BJ (cell line): ENCODE measurements at regions not wholly inside any gene's neighbourhood (a gene's known extent, or its start where the extent isn't known, plus 50 kb on each side); places are given as distances from the start of the nearest gene placed in this dataset.

ENCODE experiments used
- CTCF ChIA-PET: fragments of 350-600 bp; formaldehyde crosslinking; extraction: SDS; loops from one replicate; lab custom pipeline; 2021; ENCODE audit warnings: antibody characterized with exemption, inconsistent platforms; lab: Yijun Ruan, JAX
- POLR2A ChIA-PET: fragments of 300-600 bp; sonication (Branson Sonifier 250); formaldehyde crosslinking; extraction: SDS; loops from one replicate; lab custom pipeline; 2021; ENCODE audit warnings: antibody characterized with exemption; lab: Charles Lee
- DNase-seq: peaks from one replicate; pipeline ENCODE4 v3.0.0-alpha.2; 2011; ENCODE audit warnings: low read depth
- H3K27me3 ChIP-seq: 2 replicates; pipeline ENCODE4 v1.6.0; 2011; ENCODE audit warnings: low read length; ENCODE audit not compliant: control insufficient read depth, insufficient read depth
- H3K36me3 ChIP-seq: 2 replicates; pipeline ENCODE4 v1.5.1; 2011; ENCODE audit warnings: low read length; ENCODE audit not compliant: control insufficient read depth, insufficient read depth
- H3K4me3 ChIP-seq: 2 replicates; pipeline ENCODE4 v1.5.1; 2011; ENCODE audit warnings: low read depth, mild to moderate bottlenecking, control low read depth, low read length
- TF ChIP-seq, protein P1 (sequence below): IDR thresholded peaks from 2 replicates; pipeline ENCODE4 v1.5.1; 2011; ENCODE audit warnings: low read depth, mild to moderate bottlenecking, control low read depth, inconsistent platforms, low read length, moderate library complexity; ENCODE audit not compliant: insufficient read depth

DNA sequence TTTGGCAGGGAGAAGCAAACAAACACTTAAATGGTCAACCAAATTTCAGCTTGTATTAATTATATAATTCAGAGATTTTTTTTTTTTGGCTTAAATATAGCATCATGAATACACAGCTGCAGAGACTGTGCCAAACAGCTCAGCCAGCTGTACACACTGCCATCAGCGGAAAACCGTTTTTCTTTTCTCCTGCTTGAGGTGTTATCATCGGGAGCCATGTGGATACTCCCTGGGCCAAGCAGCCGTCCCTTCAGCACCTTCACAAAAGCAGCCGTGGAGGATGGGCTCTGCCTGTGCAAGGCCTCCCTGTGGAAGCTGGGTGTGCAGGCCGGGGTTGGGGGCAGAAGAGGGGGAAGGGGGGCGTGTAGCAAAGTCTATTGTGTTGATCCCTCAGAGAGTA lies 85.0 kb downstream of the NUF2 start:
- POLR2A ChIA-PET = no interaction called here

DNA sequence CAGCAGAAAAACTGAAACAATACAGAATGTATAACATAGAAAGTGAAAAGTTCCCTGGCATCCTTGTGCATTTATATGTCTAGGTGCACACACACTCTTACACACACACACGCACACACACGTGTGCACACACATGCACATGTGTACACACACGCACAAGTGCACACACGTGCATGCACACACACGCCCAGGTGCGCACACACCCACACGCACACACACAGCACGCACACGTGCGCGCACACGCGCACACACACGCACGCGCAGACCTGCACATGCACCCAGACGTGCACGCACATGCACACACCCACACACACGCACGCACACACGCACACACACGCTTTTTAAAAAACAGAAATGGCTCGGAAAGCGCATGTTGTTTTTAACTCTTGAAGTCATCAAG lies 86.5 kb downstream of the NUF2 start:
- no peaks in the 10 kb centered on the region for H3K36me3 ChIP-seq
- no peak for DNase-seq
- ChIA-PET POLR2A (no interaction called here), CTCF (interaction anchor here (1.2 kb wide), 1 partner anchor 14 kb away, joined by 3 read pairs; no protein-coding TSS in a partner anchor)
- no peak overlapping the region for H3K4me3 ChIP-seq
- TF ChIP-seq, protein P1, sequence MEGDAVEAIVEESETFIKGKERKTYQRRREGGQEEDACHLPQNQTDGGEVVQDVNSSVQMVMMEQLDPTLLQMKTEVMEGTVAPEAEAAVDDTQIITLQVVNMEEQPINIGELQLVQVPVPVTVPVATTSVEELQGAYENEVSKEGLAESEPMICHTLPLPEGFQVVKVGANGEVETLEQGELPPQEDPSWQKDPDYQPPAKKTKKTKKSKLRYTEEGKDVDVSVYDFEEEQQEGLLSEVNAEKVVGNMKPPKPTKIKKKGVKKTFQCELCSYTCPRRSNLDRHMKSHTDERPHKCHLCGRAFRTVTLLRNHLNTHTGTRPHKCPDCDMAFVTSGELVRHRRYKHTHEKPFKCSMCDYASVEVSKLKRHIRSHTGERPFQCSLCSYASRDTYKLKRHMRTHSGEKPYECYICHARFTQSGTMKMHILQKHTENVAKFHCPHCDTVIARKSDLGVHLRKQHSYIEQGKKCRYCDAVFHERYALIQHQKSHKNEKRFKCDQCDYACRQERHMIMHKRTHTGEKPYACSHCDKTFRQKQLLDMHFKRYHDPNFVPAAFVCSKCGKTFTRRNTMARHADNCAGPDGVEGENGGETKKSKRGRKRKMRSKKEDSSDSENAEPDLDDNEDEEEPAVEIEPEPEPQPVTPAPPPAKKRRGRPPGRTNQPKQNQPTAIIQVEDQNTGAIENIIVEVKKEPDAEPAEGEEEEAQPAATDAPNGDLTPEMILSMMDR = no peak
- no peaks in the 10 kb centered on the region for H3K27me3 ChIP-seq

More for the DNA sequence above, 85.0 kb downstream of the NUF2 start:
- Histone ChIP-seq H3K27me3 (no peaks in the 10 kb centered on the region), H3K36me3 (no peaks in the 10 kb centered on the region), H3K4me3 (no peak overlapping the region)
- no peak for DNase-seq
- TF ChIP-seq, protein P1 = no peak
- CTCF ChIA-PET = no interaction called here

DNA sequence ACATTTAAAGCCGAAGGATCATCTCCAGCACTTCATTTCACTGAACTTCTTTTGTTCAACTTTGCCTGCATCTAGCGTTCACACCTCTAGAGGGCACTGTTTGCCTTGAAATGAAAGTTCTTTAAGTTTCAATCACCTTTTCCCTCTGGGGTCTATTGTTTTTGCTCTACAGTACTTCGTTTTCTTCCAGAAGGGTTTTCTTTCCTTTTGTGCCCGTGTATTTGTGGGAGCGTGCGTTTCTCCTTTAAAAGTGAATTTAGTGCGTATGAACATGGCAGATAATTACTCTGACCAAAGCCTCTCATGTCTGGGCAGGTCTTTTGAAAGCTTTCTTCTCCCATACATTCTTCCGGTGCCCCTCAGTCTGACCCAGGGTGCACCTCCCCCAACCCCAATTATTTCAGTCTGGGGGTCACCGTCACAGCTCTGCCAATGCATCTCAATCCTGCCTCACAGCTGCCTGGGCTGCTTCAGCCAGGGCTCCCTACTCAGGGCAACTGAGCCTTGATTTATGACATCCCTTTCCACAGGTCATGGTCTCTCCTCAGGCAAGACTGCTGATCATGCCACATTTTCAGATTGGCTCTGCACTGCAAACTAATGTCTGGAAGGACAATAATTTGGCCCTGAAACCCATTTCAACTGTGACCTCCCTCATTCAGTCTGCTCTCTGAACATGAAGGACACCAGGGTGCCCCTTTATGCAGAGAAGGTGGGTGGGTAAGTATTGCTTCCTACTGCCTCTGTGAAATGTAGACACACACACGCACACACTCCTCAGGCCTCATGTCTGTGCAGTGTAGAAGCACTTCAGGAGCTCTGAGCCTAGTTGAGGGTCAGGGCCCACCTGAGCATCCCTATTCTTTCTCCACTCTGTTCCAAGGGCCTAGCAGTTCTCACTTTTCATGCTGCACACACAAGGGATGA lies 88.6 kb downstream of the NUF2 start:
- no peaks in the 10 kb centered on the region for H3K36me3 ChIP-seq
- CTCF ChIA-PET = interaction anchor here (0.6 to 1.4 kb wide), 7 partner anchors 8 to 1671 kb away, joined by 3 to 4 read pairs (median 3); no protein-coding TSS in a partner anchor
- TF ChIP-seq, protein P1 = peak; percentile 80
- no peaks in the 10 kb centered on the region for H3K27me3 ChIP-seq
- DNase-seq = no peak
- POLR2A ChIA-PET = no interaction called here
- H3K4me3 ChIP-seq = no peak overlapping the region

DNA sequence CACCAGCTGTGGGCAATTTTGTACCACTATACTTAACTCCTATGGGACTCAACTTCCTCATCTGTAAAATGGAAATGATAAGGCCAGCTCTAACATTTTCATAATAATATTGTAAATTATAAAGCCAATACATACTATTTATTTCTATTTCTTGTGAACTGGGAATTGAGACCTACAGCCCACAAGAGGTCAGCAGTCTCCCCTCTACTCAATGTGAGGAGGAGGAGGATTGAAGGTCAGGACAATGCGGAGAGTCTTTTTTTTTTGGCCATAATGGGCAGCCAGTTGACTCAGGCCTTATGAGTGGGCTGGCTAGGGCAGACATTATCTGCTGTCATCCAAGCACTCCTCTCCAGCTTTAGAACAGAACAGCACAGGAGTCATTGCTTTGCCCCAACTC lies 90.5 kb downstream of the NUF2 start:
- CTCF ChIA-PET = interaction anchor here (0.6 to 1.2 kb wide), 2 partner anchors 10 to 477 kb away, joined by 3 to 4 read pairs; no protein-coding TSS in a partner anchor
- H3K4me3 ChIP-seq = no peak overlapping the region
- POLR2A ChIA-PET = no interaction called here
- TF ChIP-seq, protein P1 = no peak
- no peaks in the 10 kb centered on the region for H3K36me3 ChIP-seq
- no peak for DNase-seq
- no peaks in the 10 kb centered on the region for H3K27me3 ChIP-seq

DNA sequence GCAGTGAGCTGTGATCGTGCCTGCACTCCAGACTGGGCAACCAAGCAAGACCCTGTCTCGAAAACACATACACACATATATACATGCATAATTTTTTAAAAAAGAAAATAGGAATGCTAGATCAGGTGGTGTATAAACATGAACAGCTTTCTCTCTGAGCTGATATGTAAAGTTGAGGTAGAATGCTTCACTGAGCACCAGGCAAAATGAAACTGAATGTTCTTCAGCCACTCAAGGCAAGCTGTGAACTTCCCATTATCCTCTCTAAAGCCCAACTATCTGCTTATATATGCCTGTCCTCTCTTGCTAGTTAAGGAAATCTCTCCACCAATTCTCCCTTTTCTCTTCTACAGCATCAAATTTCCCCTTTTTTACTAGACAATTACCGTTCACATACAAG lies 93.0 kb downstream of the NUF2 start:
- Histone ChIP-seq H3K36me3 (no peaks in the 10 kb centered on the region), H3K27me3 (no peaks in the 10 kb centered on the region), H3K4me3 (no peak overlapping the region)
- POLR2A ChIA-PET = no interaction called here
- TF ChIP-seq, protein P1 = no peak
- CTCF ChIA-PET = no interaction called here
- no peak for DNase-seq
